Mucosa of descending colon (tissue), 3 donors: ENCODE measurements at regions not wholly inside any gene's neighbourhood (a gene's known extent, or its start where the extent isn't known, plus 50 kb on each side); places are given as distances from the start of the nearest gene placed in this dataset.
"Not testable (repeated sequence)": the region's sequence is repeated elsewhere in the genome, so short reads cannot be mapped to it uniquely, and the experiment has no call there.

Experiments used
- ATAC-seq: fragments of 200-7000 bp; cut with Tn5 transposase; one replicate; pipeline ENCODE4 v1.9.1; 2020; ENCODE audit warnings: mild to moderate bottlenecking, moderate library complexity
- DNase-seq, 3 donors: peaks; one replicate each; pipeline ENCODE4 v3.0.0-alpha.2; 2020
- H3K36me3 ChIP-seq: fragments of 200-600 bp; one replicate; pipeline ENCODE4 v1.8.0; 2021; ENCODE audit warnings: low read depth, mild to moderate bottlenecking
- H3K4me1 ChIP-seq: fragments of 200-600 bp; one replicate; pipeline ENCODE4 v1.8.0; 2021; ENCODE audit warnings: low read depth, mild to moderate bottlenecking
- H3K4me3 ChIP-seq: fragments of 200-600 bp; one replicate; pipeline ENCODE4 v1.8.0; 2021; ENCODE audit warnings: mild to moderate bottlenecking
- H3K9me3 ChIP-seq: fragments of 200-600 bp; one replicate; pipeline ENCODE4 v1.8.0; 2021; ENCODE audit warnings: mild to moderate bottlenecking
- intact Hi-C, 2 donors: fragments of 100-400 bp; cut with DNase I in 1 of 2; cut with micrococcal nuclease in 1 of 2; formaldehyde crosslinking; loops; one replicate each; pipeline versions ENCODE4 v1.11.0 to v1.11.1; 2022; cut with DNase I, micrococcal nuclease
- TF ChIP-seq, protein P1 (sequence below): fragments of 200-600 bp; IDR thresholded peaks from one replicate; pipeline ENCODE4 v1.8.0; 2022; ENCODE audit warnings: antibody characterized with exemption, mild to moderate bottlenecking
- donor health status: DM: no; HTN: no; CAD: no; lungs with moderate emphysema.
- donor health status: DM: no; HTN: no; CAD: no.
- donor health status: DM: no; HTN: yes; CAD: no.

DNA sequence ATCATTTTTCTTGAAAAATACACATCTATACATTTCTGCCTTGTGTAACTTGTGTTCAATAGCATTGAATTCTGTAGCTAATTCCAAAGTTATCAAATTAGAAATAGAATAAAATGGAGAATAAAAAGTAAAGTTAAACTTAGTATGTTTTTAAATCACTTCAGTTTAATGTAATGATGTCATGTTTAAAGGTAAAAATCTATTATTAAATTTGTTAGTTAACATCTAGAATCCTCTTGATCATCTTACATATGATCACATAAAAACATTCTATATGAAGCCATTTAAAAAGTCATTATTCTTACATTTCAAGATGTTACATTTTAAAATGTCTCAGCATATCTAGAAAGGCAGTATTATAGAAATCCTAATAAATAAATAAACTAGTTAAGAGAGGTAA lies 1163.2 kb downstream of the PLA2G4A start:
- no peak for DNase-seq

DNA sequence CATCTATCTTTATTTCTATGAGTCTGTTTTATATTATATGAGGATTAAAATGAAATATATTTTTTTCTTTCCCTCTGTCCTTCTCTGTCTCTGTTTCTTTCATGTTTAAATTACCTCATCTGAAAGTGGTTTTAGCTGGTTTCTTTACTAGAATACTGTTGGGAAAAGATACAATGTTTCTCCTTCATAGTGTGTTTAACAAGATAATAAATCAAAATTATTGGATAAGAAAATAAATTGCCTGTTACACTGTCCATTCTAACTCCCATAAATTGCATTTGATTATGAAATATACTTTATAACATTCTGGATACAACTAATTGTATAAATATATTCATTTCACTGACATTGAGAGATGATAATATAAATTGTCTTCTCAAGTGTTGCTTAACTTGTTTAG lies 1168.0 kb downstream of the PLA2G4A start:
- intact Hi-C loops: no loop called here
- Histone ChIP-seq H3K4me3 (no peak overlapping the region), H3K4me1 (no peaks in the 10 kb centered on the region), H3K9me3 (peaks cover 3% of the 10 kb centered on the region), H3K36me3 (no peaks in the 10 kb centered on the region)
- ATAC-seq (no peak), DNase-seq (no peak)
- TF ChIP-seq, protein P1, sequence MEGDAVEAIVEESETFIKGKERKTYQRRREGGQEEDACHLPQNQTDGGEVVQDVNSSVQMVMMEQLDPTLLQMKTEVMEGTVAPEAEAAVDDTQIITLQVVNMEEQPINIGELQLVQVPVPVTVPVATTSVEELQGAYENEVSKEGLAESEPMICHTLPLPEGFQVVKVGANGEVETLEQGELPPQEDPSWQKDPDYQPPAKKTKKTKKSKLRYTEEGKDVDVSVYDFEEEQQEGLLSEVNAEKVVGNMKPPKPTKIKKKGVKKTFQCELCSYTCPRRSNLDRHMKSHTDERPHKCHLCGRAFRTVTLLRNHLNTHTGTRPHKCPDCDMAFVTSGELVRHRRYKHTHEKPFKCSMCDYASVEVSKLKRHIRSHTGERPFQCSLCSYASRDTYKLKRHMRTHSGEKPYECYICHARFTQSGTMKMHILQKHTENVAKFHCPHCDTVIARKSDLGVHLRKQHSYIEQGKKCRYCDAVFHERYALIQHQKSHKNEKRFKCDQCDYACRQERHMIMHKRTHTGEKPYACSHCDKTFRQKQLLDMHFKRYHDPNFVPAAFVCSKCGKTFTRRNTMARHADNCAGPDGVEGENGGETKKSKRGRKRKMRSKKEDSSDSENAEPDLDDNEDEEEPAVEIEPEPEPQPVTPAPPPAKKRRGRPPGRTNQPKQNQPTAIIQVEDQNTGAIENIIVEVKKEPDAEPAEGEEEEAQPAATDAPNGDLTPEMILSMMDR: no peak

More for the DNA sequence above, 1163.2 kb downstream of the PLA2G4A start:
- Histone ChIP-seq H3K36me3 (no peaks in the 10 kb centered on the region), H3K9me3 (peaks cover 3% of the 10 kb centered on the region), H3K4me1 (no peaks in the 10 kb centered on the region), H3K4me3 (no peak overlapping the region)
- intact Hi-C loops: no loop called here
- ATAC-seq: no peak
- TF ChIP-seq, protein P1: no peak

DNA sequence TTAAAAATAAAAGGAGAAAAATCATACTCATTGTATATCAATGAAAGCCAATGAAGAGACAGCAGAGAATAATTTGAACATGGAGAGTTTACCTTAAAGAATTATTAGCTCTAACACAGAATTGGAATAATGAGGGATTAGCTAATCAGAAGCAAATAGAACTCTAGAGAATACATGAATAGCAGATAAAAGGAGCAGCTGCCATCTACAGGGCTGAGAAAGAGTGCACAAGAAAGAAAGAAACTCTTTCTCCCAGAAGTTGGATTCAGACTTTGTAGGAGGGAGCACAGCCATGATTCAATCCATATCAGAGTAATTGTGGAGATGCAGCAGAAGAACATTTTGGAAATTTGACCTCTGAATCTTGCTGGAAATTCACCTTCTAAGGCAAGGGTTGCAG lies 1171.2 kb downstream of the PLA2G4A start:
- no peak for DNase-seq
- H3K9me3 ChIP-seq: peaks cover 10% of the 10 kb centered on the region
- TF ChIP-seq, protein P1: no peak
- no peak for ATAC-seq
- H3K4me3 ChIP-seq: no peak overlapping the region
- H3K4me1 ChIP-seq: no peaks in the 10 kb centered on the region
- intact Hi-C loops: no loop called here
- H3K36me3 ChIP-seq: no peaks in the 10 kb centered on the region

DNA sequence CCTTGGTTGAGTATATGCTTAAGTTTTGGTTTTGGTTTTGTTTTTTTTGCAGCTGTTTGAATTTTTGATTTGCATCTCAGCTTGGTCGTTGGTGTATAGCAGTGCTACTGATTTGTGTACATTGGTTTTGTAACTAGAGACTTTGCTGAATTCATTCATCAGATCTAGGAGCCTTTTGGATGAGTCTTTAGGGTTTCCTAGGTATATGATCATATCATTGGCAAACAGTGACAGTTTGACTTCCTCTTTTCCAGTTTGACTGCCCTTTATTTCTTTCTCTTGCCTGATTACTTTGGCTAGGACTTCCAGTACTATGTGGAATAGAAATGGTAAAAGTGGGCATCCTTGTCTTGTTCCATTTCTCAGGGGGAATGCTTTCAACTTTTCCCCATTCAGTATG lies 1174.9 kb downstream of the PLA2G4A start:
- DNase-seq, H3K9me3 ChIP-seq, H3K36me3 ChIP-seq, ATAC-seq, H3K4me1 ChIP-seq, intact Hi-C loops, H3K4me3 ChIP-seq: not testable (repeated sequence)

DNA sequence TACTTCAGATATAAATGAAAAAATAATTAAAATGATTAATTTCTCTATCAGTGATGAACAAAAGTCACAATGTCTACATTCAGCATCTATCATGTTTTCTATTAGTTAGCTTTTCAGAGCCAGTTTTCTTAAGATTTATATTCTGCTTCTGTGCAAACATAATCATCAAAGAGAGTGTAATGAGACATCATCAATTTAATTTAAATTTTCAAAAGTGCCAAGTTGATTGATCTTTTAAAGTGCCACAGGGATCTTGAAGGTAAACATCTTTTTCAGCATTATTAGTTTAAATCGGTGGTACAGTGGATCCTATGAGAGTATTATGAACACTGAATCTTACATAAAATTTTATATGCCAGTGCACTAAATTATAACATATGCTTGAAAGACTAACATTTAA lies 1176.1 kb downstream of the PLA2G4A start:
- no peak for ATAC-seq
- TF ChIP-seq, protein P1: no peak

DNA sequence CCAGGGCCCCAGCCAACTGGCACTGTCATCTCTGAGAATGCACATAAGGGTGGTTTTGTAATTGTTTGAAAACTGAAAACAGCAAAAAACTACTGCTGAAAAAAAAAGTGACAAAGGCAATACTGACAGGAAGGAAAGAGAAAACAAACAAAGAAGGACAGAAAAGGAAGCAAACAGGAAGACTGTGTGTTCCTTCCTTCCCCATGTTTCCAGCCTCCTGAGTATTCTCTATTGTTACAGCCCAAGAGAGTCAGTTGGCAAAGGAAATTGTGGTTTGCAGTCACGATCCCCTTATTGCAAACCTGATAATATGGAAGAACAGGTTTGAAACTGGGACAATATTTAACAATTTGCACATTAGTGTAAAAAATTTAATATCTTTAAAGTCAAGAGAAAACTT lies 1177.6 kb downstream of the PLA2G4A start:
- H3K4me1 ChIP-seq: no peaks in the 10 kb centered on the region
- intact Hi-C loops: no loop called here
- TF ChIP-seq, protein P1: no peak
- no peaks in the 10 kb centered on the region for H3K36me3 ChIP-seq
- peaks cover 10% of the 10 kb centered on the region for H3K9me3 ChIP-seq
- ATAC-seq (no peak), DNase-seq (no peak)
- no peak overlapping the region for H3K4me3 ChIP-seq

More for the DNA sequence above, 1176.1 kb downstream of the PLA2G4A start:
- H3K9me3 ChIP-seq: peaks cover 10% of the 10 kb centered on the region
- no peak overlapping the region for H3K4me3 ChIP-seq
- intact Hi-C loops: no loop called here
- H3K36me3 ChIP-seq: no peaks in the 10 kb centered on the region
- H3K4me1 ChIP-seq: no peaks in the 10 kb centered on the region
- no peak for DNase-seq

DNA sequence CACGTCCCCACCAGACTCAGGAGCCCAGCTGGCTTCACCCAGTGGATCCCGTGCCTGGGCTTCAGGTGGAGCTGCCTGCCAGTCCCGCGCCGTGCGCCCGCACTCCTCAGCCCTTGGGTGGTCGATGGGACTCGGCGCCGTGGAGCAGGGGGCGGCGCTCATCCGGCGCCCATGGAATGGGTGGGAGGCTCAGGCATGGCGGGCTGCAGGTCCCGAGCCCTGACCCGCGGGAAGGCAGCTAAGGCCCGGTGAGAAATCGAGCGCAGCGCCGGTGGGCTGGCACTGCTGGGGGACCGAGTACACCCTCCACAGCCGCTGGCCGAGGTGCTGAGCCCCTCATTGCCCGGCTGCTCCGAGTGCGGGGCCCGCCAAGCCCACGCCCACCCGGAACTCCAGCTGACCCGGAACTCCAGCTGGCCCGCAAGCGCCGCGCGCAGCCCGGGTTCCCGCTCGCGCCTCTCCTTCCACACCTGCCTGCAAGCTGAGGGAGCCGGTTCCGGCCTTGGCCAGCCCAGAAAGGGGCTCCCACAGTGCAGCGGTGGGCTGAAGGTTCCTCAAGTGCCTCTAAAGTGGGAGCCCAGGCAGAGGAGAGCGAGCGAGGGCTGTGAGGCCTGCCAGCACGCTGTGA lies 1184.6 kb downstream of the PLA2G4A start:
- DNase-seq, H3K4me1 ChIP-seq, intact Hi-C loops, ATAC-seq, H3K4me3 ChIP-seq, H3K36me3 ChIP-seq: not testable (repeated sequence)
- H3K9me3 ChIP-seq: peaks cover 12% of the 10 kb centered on the region
